ENCODE measurements at regions not wholly inside any gene's neighbourhood (a gene's known extent, or its start where the extent isn't known, plus 50 kb on each side); places are given as distances from the start of the nearest gene placed in this dataset.
"Not testable (repeated sequence)": the region's sequence is repeated elsewhere in the genome, so short reads cannot be mapped to it uniquely, and the experiment has no call there.

- Mint-ChIP-seq H3K36me3 (ENCODE audit: unreplicated experiment) (no peaks in the 10 kb centered on the region), H3K4me1 (ENCODE audit: low read depth, unreplicated experiment) (no peaks in the 10 kb centered on the region), H3K27ac (ENCODE audit: unreplicated experiment) (no peak overlapping the region), H3K9me3 (ENCODE audit: unreplicated experiment) (no peaks in the 10 kb centered on the region), H3K27me3 (ENCODE audit: unreplicated experiment) (no peaks in the 10 kb centered on the region), H3K4me3 (ENCODE audit: unreplicated experiment) (no peak overlapping the region)
- DNase-seq: no peak
- no peak for TF ChIP-seq CTCF (IDR thresholded peaks at IDR 0.05; ENCODE audit: partially characterized antibody, unreplicated experiment)
Measured at GRCh38 chr5:160494451-160494850, 72.8 kb downstream of the PTTG1 start.

- DNase-seq: no peak
- no peaks in the 10 kb centered on the region for H3K36me3 Mint-ChIP-seq (ENCODE audit: unreplicated experiment)
- H3K27me3 Mint-ChIP-seq (ENCODE audit: unreplicated experiment): no peaks in the 10 kb centered on the region
- no peak overlapping the region for H3K4me3 Mint-ChIP-seq (ENCODE audit: unreplicated experiment)
- H3K9me3 Mint-ChIP-seq (ENCODE audit: unreplicated experiment): no peaks in the 10 kb centered on the region
- no peaks in the 10 kb centered on the region for H3K4me1 Mint-ChIP-seq (ENCODE audit: low read depth, unreplicated experiment)
- H3K27ac Mint-ChIP-seq (ENCODE audit: unreplicated experiment): no peak overlapping the region
- TF ChIP-seq CTCF (IDR thresholded peaks at IDR 0.05; ENCODE audit: partially characterized antibody, unreplicated experiment): no peak
Measured at GRCh38 chr5:160496334-160496733, 74.7 kb downstream of the PTTG1 start.

GRCh38 chr5:160496784-160497183, 75.1 kb downstream of the PTTG1 start:
- H3K27ac Mint-ChIP-seq (ENCODE audit: unreplicated experiment): no peak overlapping the region
- H3K9me3 Mint-ChIP-seq (ENCODE audit: unreplicated experiment): no peaks in the 10 kb centered on the region
- no peak for DNase-seq
- H3K4me3 Mint-ChIP-seq (ENCODE audit: unreplicated experiment): no peak overlapping the region
- H3K36me3 Mint-ChIP-seq (ENCODE audit: unreplicated experiment): no peaks in the 10 kb centered on the region
- no peak for TF ChIP-seq CTCF (IDR thresholded peaks at IDR 0.05; ENCODE audit: partially characterized antibody, unreplicated experiment)
- no peaks in the 10 kb centered on the region for H3K4me1 Mint-ChIP-seq (ENCODE audit: low read depth, unreplicated experiment)
- no peaks in the 10 kb centered on the region for H3K27me3 Mint-ChIP-seq (ENCODE audit: unreplicated experiment)

- no peak for TF ChIP-seq CTCF (IDR thresholded peaks at IDR 0.05; ENCODE audit: partially characterized antibody, unreplicated experiment)
- Mint-ChIP-seq H3K4me1 (ENCODE audit: low read depth, unreplicated experiment) (no peaks in the 10 kb centered on the region), H3K27me3 (ENCODE audit: unreplicated experiment) (peaks cover 2% of the 10 kb centered on the region), H3K27ac (ENCODE audit: unreplicated experiment) (no peak overlapping the region), H3K9me3 (ENCODE audit: unreplicated experiment) (no peaks in the 10 kb centered on the region), H3K36me3 (ENCODE audit: unreplicated experiment) (no peaks in the 10 kb centered on the region), H3K4me3 (ENCODE audit: unreplicated experiment) (no peak overlapping the region)
- DNase-seq: no peak
Measured at GRCh38 chr5:160497878-160498277, 76.2 kb downstream of the PTTG1 start.

GRCh38 chr5:160498441-160499043, 76.9 kb downstream of the PTTG1 start:
- DNase-seq; H3K36me3 Mint-ChIP-seq (ENCODE audit: unreplicated experiment); H3K9me3 Mint-ChIP-seq (ENCODE audit: unreplicated experiment); H3K4me1 Mint-ChIP-seq (ENCODE audit: low read depth, unreplicated experiment); H3K27ac Mint-ChIP-seq (ENCODE audit: unreplicated experiment); H3K27me3 Mint-ChIP-seq (ENCODE audit: unreplicated experiment); H3K4me3 Mint-ChIP-seq (ENCODE audit: unreplicated experiment): not testable (repeated sequence)

Data from glutamatergic neuron (in vitro differentiated cells).